ENCODE measurements at regions not wholly inside any gene's neighbourhood (a gene's known extent, or its start where the extent isn't known, plus 50 kb on each side); places are given as distances from the start of the nearest gene placed in this dataset.
A peak's percentile ranks its signal among the peaks of the same experiment; 100 is the strongest.

DNA sequence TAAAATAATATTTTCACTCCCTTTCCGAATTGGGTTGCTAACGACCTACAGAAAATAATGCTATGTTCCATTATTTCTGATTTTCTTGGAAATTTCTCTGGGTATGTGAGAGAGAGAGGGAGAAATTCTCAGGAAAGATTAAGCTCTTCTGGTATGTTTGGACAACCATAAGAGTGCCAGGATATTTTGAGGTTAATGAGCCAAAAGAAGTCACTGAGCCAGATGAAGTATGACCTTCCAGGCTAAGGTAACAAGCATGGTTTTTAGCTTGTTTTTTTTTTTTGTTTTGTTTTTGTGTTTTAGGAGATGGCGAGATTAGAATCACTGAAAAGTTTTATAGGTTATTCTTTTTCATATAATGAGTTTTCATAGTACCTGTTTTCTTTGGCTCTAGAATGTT, 171.0 kb upstream of the FOXP2 start:
- TF ChIP-seq ZFX (IDR thresholded peaks at IDR 0.05; ENCODE audit: borderline replicate concordance) (no peak), CTCF (IDR thresholded peaks at IDR 0.05) (no peak)

DNA sequence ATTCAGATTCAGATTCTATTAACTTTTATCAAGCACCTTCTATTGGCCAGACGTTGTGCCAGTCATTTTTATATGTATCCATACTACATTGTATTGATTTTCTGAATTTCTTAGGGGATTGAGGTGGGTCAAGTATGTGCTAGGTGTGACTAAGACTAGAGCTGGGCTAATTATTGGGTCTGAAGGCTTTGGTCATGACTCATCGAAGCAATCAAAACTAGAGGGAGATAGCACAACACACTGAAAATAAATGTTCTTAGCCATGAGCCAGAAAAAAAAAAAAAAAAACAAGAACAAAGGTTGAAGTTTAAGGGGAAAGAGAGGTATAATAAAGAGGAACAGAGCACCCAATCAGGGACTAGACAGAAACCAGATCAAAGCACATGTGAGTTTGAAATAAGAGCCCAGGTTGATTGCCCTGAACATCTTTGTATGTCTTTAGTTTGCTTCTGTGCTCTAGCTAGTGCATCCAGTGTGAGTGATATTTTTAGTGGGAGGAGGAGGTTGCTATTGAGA, 171.6 kb upstream of the FOXP2 start:
- H3K27ac ChIP-seq = no peak overlapping the region
- no peak for TF ChIP-seq ZFX (IDR thresholded peaks at IDR 0.05; ENCODE audit: borderline replicate concordance)

More for the DNA sequence above, 171.0 kb upstream of the FOXP2 start:
- no peak overlapping the region for H3K27ac ChIP-seq

GRCh38 chr7:114229246-114229645, 185.4 kb upstream of the FOXP2 start:
- H3K27ac ChIP-seq = no peak overlapping the region
- no peak for TF ChIP-seq CTCF (IDR thresholded peaks at IDR 0.05)
- no peak for TF ChIP-seq ZFX (IDR thresholded peaks at IDR 0.05; ENCODE audit: borderline replicate concordance)

DNA sequence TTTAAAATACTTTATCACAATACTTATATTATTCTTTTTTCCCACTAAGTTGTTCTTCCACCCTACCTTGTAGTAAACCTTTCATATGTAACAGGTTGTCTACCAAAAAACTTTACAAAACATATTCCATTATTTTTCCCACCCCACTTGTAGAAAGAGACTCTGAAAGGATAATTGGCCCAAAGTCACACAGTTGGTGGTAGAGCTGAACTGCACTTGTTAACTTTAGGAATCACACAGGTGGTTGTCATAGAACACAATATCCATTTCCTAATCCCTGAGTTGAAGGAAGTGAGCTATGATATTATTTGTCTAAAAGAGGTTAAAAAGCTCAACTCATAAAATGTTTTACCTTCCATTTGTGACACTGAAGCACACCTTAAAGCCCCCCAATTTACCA, 188.8 kb upstream of the FOXP2 start:
- TF ChIP-seq CTCF (IDR thresholded peaks at IDR 0.05) = no peak
- TF ChIP-seq ZFX (IDR thresholded peaks at IDR 0.05; ENCODE audit: borderline replicate concordance) = no peak
- no peak overlapping the region for H3K27ac ChIP-seq

DNA sequence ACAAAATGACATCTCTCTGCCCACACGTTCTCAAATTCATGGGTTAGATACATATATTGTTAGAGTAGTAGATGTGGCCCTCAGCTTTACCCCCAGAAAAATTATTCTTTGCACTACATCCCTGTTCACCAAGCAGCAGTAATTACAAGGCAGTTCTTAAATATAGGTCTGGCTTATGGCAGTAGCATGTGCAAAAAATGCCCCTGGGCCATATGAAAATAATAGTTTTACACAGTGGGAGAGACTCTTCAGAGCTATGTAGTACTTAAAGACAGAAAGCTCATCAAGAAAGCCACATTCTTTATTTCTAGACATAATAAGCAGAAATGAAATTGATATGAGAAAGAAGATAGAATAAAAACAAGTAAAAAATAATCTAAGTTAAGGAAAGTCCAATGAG, 196.3 kb upstream of the FOXP2 start:
- H3K27ac ChIP-seq = no peak overlapping the region
- TF ChIP-seq ZFX (IDR thresholded peaks at IDR 0.05; ENCODE audit: borderline replicate concordance) = no peak
- no peak for TF ChIP-seq CTCF (IDR thresholded peaks at IDR 0.05)

DNA sequence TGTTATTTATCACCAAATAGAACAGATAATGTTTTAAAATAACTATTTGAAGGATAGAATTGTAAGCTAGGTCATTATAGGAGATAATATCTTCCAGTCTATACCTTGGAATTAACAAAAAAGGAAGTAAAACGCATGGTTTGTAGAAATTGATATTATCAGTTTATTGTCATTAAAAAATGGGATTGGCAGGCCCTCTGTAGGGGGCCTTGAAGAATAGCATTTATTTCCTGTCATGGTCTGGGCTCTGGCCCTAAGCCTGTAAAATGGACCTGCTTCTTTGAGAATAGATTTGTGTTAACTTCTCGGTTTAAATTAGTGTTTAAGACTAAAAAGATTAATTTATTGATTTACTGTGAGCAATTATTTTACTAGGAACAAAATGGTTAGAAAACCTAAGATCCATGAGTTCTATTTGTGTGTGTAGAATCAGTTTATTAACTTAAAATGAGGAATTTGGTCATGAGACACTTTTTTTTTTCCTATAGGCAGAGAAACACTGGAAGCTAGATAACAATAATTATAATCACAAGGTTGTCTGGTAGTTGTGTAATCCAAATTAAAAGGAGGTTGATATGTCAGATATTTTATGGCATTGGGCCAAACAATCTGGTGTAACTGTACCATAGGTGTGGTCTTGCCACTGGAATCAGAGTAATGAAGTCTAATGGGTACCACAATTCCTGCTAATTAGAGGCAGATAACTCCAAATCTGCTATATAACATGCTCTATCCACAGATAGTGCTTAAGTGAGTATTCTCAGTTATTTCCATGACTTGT, 197.4 kb upstream of the FOXP2 start:
- no peak overlapping the region for H3K27ac ChIP-seq
- TF ChIP-seq ZFX (IDR thresholded peaks at IDR 0.05; ENCODE audit: borderline replicate concordance) (no peak), CTCF (IDR thresholded peaks at IDR 0.05) (peak; percentile 36; the same call in 1 of the 2 replicates)

DNA sequence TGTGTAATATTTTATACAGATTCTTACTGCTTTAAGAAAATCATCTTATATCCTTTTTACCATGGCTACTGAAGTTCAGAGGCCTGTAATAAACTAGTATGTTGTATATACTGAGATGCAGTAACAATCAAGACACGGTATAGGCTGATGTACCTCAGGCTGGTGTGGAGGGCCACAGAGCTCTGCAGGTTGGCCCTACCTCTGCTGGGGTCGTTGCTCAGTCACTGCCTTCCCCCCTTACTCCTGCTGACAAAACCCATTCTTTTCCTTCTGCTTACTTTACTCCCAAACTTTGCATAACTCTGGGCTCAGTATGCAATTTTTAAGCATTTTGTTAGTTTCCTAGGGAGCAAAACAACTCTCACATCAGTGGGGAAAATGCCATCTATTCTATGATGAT, 200.1 kb upstream of the FOXP2 start:
- no peak for TF ChIP-seq CTCF (IDR thresholded peaks at IDR 0.05)
- no peak for TF ChIP-seq ZFX (IDR thresholded peaks at IDR 0.05; ENCODE audit: borderline replicate concordance)
- H3K27ac ChIP-seq = no peak overlapping the region
